NB4 (cell line): ENCODE measurements at regions not wholly inside any gene's neighbourhood (a gene's known extent, or its start where the extent isn't known, plus 50 kb on each side); places are given as distances from the start of the nearest gene placed in this dataset.

Experiments used
- DNase-seq: peaks from one replicate; pipeline ENCODE4 v3.0.0; 2010; ENCODE audit warnings: low read depth
- H3K4me3 ChIP-seq: one replicate; pipeline ENCODE4 v1.5.1; 2011; ENCODE audit warnings: mild to moderate bottlenecking, low read depth, low read length, moderate library complexity
- CTCF ChIP-seq: IDR thresholded peaks from one replicate; pipeline ENCODE4 v1.5.1; 2012; ENCODE audit warnings: low read depth, low read length
- MYC ChIP-seq: IDR thresholded peaks from 2 replicates; pipeline ENCODE4 v1.6.1; 2011; ENCODE audit warnings: low read depth, low read length
- POLR2A ChIP-seq: IDR thresholded peaks from 2 replicates; pipeline ENCODE4 v1.6.1; 2011; ENCODE audit warnings: mild to moderate bottlenecking; ENCODE audit not compliant: insufficient read length; ENCODE audit errors: extremely low read depth
- TF ChIP-seq, protein P1 (sequence below): IDR thresholded peaks from 2 replicates; pipeline ENCODE4 v1.6.1; 2011; ENCODE audit warnings: low read depth, low read length

DNA sequence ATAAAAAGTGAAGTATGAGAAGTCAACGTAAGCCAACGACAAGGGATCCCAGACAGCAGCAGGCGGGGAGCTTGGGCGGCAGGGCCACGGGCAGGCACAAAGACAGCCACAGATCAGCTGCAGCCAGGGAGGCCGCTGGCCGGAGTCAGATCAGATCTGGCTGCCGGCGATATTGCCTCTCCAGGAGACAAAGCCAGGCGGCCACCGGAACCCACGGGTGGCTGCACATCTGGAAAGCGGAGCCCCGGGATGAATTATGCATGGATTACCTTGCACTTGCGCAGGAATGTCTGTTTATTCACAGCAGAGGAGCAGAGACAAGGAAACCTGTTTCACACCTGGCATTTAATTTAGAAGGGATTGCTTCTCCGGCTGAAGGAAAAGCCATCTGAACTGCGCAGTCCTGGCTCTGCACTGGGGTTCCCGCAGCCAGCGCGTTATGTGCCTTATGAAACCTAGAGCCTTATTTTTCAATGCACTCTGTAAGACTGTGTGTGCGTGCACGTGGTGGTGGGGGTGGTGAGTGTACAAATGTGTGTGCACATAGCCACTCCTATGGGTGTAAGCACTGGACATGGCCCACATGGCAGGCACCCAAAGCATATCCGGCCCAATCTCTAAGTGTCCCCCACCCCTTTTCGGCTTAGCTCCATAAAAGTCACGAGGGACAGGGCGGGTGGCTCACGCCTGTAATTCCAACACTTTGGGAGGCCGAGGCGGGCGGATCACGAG is 427.8 kb upstream of the MCTP2 start:
- no peak overlapping the region for H3K4me3 ChIP-seq
- no peak for TF ChIP-seq POLR2A
- no peak for TF ChIP-seq CTCF
- TF ChIP-seq, protein P1, sequence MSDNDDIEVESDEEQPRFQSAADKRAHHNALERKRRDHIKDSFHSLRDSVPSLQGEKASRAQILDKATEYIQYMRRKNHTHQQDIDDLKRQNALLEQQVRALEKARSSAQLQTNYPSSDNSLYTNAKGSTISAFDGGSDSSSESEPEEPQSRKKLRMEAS = no peak
- TF ChIP-seq MYC = no peak
- no peak for DNase-seq

- H3K4me3 ChIP-seq = no peak overlapping the region
- no peak for DNase-seq
- TF ChIP-seq POLR2A = no peak
- no peak for TF ChIP-seq CTCF
- TF ChIP-seq MYC = no peak
- TF ChIP-seq, protein P1 = no peak
These were observed 430.2 kb upstream of the MCTP2 start for GRCh38 chr15:93801206-93801605.

- DNase-seq = no peak
- no peak for TF ChIP-seq POLR2A
- no peak for TF ChIP-seq CTCF
- TF ChIP-seq, protein P1 = no peak
- no peak for TF ChIP-seq MYC
These were observed 430.6 kb upstream of the MCTP2 start for GRCh38 chr15:93800805-93801204.

GRCh38 chr15:93789441-93789840 is 441.9 kb upstream of the MCTP2 start:
- H3K4me3 ChIP-seq = no peak overlapping the region
- TF ChIP-seq, protein P1 = no peak
- TF ChIP-seq MYC (no peak), CTCF (no peak), POLR2A (no peak)
- DNase-seq = no peak

More at GRCh38 chr15:93800805-93801204, 430.6 kb upstream of the MCTP2 start:
- H3K4me3 ChIP-seq = no peak overlapping the region

GRCh38 chr15:93780073-93780472 is 451.3 kb upstream of the MCTP2 start:
- TF ChIP-seq MYC (no peak), CTCF (no peak), POLR2A (no peak)
- TF ChIP-seq, protein P1 = no peak
- no peak for DNase-seq
- H3K4me3 ChIP-seq = no peak overlapping the region
